BLaER1 (cell line): ENCODE measurements at regions not wholly inside any gene's neighbourhood (a gene's known extent, or its start where the extent isn't known, plus 50 kb on each side); places are given as distances from the start of the nearest gene placed in this dataset.

ENCODE experiments used
- H3K27ac ChIP-seq: shearing (Covaris generic); formaldehyde crosslinking; 2 replicates; pipeline ENCODE4 v1.8.1; 2022
- H3K27me3 ChIP-seq: shearing (Covaris generic); formaldehyde crosslinking; 2 replicates; pipeline ENCODE4 v1.8.1; 2022
- H3K36me3 ChIP-seq: shearing (Covaris generic); formaldehyde crosslinking; 2 replicates; pipeline ENCODE4 v1.8.1; 2022
- H3K4me1 ChIP-seq: shearing (Covaris generic); formaldehyde crosslinking; 2 replicates; pipeline ENCODE4 v1.8.1; 2022
- H3K4me2 ChIP-seq: shearing (Covaris generic); formaldehyde crosslinking; 2 replicates; pipeline ENCODE4 v1.8.1; 2022
- H3K4me3 ChIP-seq: shearing (Covaris generic); formaldehyde crosslinking; 2 replicates; pipeline ENCODE4 v1.8.1; 2022
- H3K9ac ChIP-seq: shearing (Covaris generic); formaldehyde crosslinking; 2 replicates; pipeline ENCODE4 v1.8.1; 2022
- H3K9me3 ChIP-seq: shearing (Covaris generic); formaldehyde crosslinking; 2 replicates; pipeline ENCODE4 v1.8.1; 2022
- H4K20me1 ChIP-seq: shearing (Covaris generic); formaldehyde crosslinking; 2 replicates; pipeline ENCODE4 v1.8.1; 2022
- Cebpa-rat ChIP-seq: shearing (Covaris generic); IDR thresholded peaks from 2 replicates; pipeline ENCODE4 v1.8.1; 2022

GRCh38 chr4:154015578-154015977 is 226.7 kb upstream of the SFRP2 start:
- no peaks in the 10 kb centered on the region for H3K4me1 ChIP-seq

DNA sequence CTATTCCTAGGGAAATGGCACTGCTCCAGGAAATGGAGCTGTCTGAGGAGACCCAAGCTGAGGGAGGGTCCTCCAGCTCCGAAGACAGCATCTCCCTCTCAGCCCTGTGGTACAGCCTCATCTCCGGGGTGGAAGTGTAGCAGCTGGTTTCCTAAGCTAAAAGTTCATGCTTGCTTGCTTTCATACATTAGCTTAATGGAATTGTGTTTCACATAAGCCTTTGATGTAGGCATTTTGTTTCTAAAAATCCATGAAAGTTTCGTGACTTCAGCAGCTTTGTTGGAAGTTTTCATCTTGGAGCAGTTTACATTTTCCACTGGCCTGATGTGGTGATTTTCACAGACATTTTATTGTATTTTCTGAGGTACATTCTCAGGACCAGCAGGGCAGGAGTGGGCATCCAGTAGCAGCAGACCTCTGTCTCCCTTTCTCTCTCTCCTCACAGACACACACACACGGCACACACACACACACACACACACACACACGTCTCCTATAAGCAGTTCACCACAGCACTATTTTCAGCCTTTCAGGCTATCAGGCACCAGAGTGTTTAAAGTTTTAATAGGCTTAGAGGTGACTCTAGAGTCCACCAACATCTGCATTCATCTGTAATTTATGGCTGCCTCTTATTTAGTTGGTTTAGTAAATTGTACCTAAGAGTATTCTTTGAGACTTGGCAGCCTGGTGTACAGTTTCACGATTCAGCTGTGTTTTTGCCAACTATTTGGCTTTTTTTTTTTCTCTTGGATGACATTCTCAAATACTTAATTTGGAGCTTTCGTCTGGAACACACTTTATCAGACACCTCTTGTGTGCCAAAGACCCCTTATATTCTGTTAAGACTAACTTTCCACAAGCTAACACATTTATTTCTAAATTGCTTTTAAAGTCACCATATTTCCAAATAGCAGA is 225.8 kb upstream of the SFRP2 start:
- TF ChIP-seq Cebpa-rat: no peak
- Histone ChIP-seq H3K4me1 (no peaks in the 10 kb centered on the region), H3K9me3 (no peaks in the 10 kb centered on the region), H3K9ac (no peak overlapping the region), H3K27ac (no peak overlapping the region), H4K20me1 (no peaks in the 10 kb centered on the region), H3K4me3 (no peak overlapping the region), H3K27me3 (no peaks in the 10 kb centered on the region), H3K4me2 (no peak overlapping the region), H3K36me3 (no peaks in the 10 kb centered on the region)

More at GRCh38 chr4:154015578-154015977, 226.7 kb upstream of the SFRP2 start:
- no peak overlapping the region for H3K27ac ChIP-seq
- H3K9ac ChIP-seq: no peak overlapping the region
- no peak overlapping the region for H3K4me3 ChIP-seq
- H3K4me2 ChIP-seq: no peak overlapping the region
- no peaks in the 10 kb centered on the region for H3K36me3 ChIP-seq
- TF ChIP-seq Cebpa-rat: no peak
- no peaks in the 10 kb centered on the region for H3K27me3 ChIP-seq
- H3K9me3 ChIP-seq: no peaks in the 10 kb centered on the region
- no peaks in the 10 kb centered on the region for H4K20me1 ChIP-seq

- TF ChIP-seq Cebpa-rat: no peak
- no peaks in the 10 kb centered on the region for H3K4me1 ChIP-seq
Observed at GRCh38 chr4:154013576-154013975, 224.7 kb upstream of the SFRP2 start.

DNA sequence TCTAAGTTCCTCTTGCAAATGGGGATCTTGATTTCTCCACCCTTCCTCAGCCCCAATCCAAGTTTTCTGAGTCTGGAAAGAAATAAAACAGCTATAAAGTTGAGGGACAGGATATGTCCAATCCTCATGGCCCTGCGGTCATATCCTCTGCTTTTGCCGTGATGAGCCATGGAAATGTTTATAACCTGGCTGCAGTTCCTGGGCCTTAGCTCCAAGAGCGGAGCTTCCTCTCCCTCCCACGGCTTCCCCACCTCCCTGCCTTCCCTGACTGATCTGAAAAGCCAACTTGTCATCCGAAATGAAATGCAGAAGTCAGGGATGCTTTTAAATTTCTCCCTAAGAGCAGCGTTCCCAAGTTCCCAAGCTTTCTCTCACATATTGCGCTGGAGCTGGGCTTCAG is 221.5 kb upstream of the SFRP2 start:
- H4K20me1 ChIP-seq: no peaks in the 10 kb centered on the region
- H3K4me1 ChIP-seq: no peaks in the 10 kb centered on the region
- no peaks in the 10 kb centered on the region for H3K27me3 ChIP-seq
- no peak overlapping the region for H3K4me2 ChIP-seq
- no peak overlapping the region for H3K4me3 ChIP-seq
- TF ChIP-seq Cebpa-rat: no peak
- H3K9ac ChIP-seq: no peak overlapping the region
- no peaks in the 10 kb centered on the region for H3K36me3 ChIP-seq
- no peaks in the 10 kb centered on the region for H3K9me3 ChIP-seq
- no peak overlapping the region for H3K27ac ChIP-seq

More at GRCh38 chr4:154013576-154013975, 224.7 kb upstream of the SFRP2 start:
- H3K27me3 ChIP-seq: no peaks in the 10 kb centered on the region
- H4K20me1 ChIP-seq: no peaks in the 10 kb centered on the region
- H3K4me3 ChIP-seq: no peak overlapping the region
- H3K27ac ChIP-seq: no peak overlapping the region
- no peak overlapping the region for H3K4me2 ChIP-seq
- no peaks in the 10 kb centered on the region for H3K36me3 ChIP-seq
- no peak overlapping the region for H3K9ac ChIP-seq
- no peaks in the 10 kb centered on the region for H3K9me3 ChIP-seq

- Histone ChIP-seq H3K36me3 (no peaks in the 10 kb centered on the region), H3K4me1 (no peaks in the 10 kb centered on the region), H3K27me3 (no peaks in the 10 kb centered on the region), H3K4me3 (no peak overlapping the region), H3K4me2 (no peak overlapping the region), H3K9me3 (no peaks in the 10 kb centered on the region), H3K27ac (no peak overlapping the region), H4K20me1 (no peaks in the 10 kb centered on the region), H3K9ac (no peak overlapping the region)
- no peak for TF ChIP-seq Cebpa-rat
Observed at GRCh38 chr4:154009788-154010187, 220.9 kb upstream of the SFRP2 start.

- no peaks in the 10 kb centered on the region for H4K20me1 ChIP-seq
- no peak overlapping the region for H3K27ac ChIP-seq
- H3K9ac ChIP-seq: no peak overlapping the region
- no peaks in the 10 kb centered on the region for H3K9me3 ChIP-seq
- no peaks in the 10 kb centered on the region for H3K27me3 ChIP-seq
- H3K4me1 ChIP-seq: no peaks in the 10 kb centered on the region
- H3K36me3 ChIP-seq: no peaks in the 10 kb centered on the region
- no peak for TF ChIP-seq Cebpa-rat
- H3K4me3 ChIP-seq: no peak overlapping the region
- H3K4me2 ChIP-seq: no peak overlapping the region
Observed at GRCh38 chr4:154009191-154009590, 220.3 kb upstream of the SFRP2 start.

GRCh38 chr4:154005171-154005520 is 216.3 kb upstream of the SFRP2 start:
- H4K20me1 ChIP-seq: no peaks in the 10 kb centered on the region
- no peak overlapping the region for H3K4me3 ChIP-seq
- no peak for TF ChIP-seq Cebpa-rat
- no peaks in the 10 kb centered on the region for H3K36me3 ChIP-seq
- no peaks in the 10 kb centered on the region for H3K27me3 ChIP-seq
- H3K9me3 ChIP-seq: no peaks in the 10 kb centered on the region
- H3K4me1 ChIP-seq: no peaks in the 10 kb centered on the region
- H3K4me2 ChIP-seq: no peak overlapping the region
- H3K9ac ChIP-seq: no peak overlapping the region
- no peak overlapping the region for H3K27ac ChIP-seq

DNA sequence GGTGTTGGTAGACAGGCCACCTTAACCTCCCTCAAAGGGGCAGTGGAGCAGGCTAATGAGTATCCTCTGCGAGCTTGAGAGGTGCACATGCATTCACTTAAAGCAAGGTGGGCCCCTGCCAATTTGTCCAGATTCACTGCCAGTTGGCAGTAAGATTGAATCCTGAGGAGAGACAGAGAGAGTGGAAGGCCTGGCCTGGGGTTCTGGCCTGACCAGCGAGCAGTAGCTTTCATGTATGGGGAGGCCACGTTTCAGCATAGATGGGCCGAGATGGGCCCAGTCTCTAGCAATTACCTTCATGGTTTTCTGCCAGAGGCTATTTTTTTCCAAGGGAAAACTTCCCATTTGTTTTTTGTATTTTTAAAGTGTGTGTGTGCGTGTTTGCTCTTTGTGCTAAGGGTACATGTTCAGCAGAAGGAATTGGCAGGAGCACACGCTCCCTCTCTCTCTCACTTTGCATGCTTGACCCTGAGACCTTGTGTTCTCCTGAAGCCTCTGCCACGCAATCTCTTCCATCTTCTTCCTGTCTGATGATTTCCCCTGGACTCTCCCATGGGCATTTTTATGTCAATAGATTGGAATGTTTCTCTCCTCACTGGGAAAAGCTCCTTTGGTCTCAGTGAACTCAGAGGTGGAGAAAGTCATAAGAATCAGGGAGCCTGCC is 215.8 kb upstream of the SFRP2 start:
- Histone ChIP-seq H3K27me3 (no peaks in the 10 kb centered on the region), H3K4me2 (no peak overlapping the region)

DNA sequence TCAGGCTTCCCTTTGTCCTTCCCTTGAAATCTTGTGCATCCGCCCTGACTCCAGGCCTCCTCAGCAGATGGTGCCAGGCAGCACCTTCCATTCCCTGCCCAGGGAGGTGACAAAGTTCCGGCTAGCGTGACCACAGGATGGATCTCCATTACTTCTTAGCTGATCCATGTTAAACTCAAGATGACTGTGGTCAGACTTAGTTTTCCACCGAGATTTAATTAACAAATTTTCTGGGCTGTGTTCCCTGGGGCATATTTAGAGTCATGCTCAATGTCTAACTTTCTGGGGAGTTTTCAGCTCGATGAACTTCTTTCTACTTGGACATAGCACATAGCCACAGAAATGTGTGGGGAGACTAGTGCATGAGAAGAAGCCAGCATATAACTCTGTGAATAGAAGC is 215.1 kb upstream of the SFRP2 start:
- Histone ChIP-seq H3K4me2 (no peak overlapping the region), H3K9me3 (no peaks in the 10 kb centered on the region), H3K36me3 (no peaks in the 10 kb centered on the region), H4K20me1 (no peaks in the 10 kb centered on the region), H3K27ac (no peak overlapping the region), H3K27me3 (no peaks in the 10 kb centered on the region), H3K4me1 (no peaks in the 10 kb centered on the region), H3K4me3 (no peak overlapping the region), H3K9ac (no peak overlapping the region)
- no peak for TF ChIP-seq Cebpa-rat

More for the DNA sequence above, 215.8 kb upstream of the SFRP2 start:
- H3K4me3 ChIP-seq: no peak overlapping the region
- no peaks in the 10 kb centered on the region for H4K20me1 ChIP-seq
- H3K27ac ChIP-seq: no peak overlapping the region
- no peak overlapping the region for H3K9ac ChIP-seq
- H3K36me3 ChIP-seq: no peaks in the 10 kb centered on the region
- no peaks in the 10 kb centered on the region for H3K4me1 ChIP-seq
- H3K9me3 ChIP-seq: no peaks in the 10 kb centered on the region
- no peak for TF ChIP-seq Cebpa-rat

- Histone ChIP-seq H3K4me3 (no peak overlapping the region), H3K4me1 (no peaks in the 10 kb centered on the region), H3K36me3 (no peaks in the 10 kb centered on the region), H4K20me1 (no peaks in the 10 kb centered on the region), H3K9me3 (no peaks in the 10 kb centered on the region), H3K27ac (no peak overlapping the region), H3K9ac (no peak overlapping the region), H3K27me3 (no peaks in the 10 kb centered on the region), H3K4me2 (no peak overlapping the region)
- TF ChIP-seq Cebpa-rat: no peak
Observed at GRCh38 chr4:154003378-154003777, 214.5 kb upstream of the SFRP2 start.
